ENCODE measurements at regions not wholly inside any gene's neighbourhood (a gene's known extent, or its start where the extent isn't known, plus 50 kb on each side); places are given as distances from the start of the nearest gene placed in this dataset.
"Not testable (repeated sequence)": the region's sequence is repeated elsewhere in the genome, so short reads cannot be mapped to it uniquely, and the experiment has no call there.

- DNase-seq (ENCODE audit: low read depth) = not testable (repeated sequence)
These were observed 1195.5 kb downstream of the TMEM121 start for GRCh38 chr14:106721926-106722325.

GRCh38 chr14:106722813-106723687 is 1196.7 kb downstream of the TMEM121 start:
- not testable (repeated sequence) for DNase-seq (ENCODE audit: low read depth)

DNA sequence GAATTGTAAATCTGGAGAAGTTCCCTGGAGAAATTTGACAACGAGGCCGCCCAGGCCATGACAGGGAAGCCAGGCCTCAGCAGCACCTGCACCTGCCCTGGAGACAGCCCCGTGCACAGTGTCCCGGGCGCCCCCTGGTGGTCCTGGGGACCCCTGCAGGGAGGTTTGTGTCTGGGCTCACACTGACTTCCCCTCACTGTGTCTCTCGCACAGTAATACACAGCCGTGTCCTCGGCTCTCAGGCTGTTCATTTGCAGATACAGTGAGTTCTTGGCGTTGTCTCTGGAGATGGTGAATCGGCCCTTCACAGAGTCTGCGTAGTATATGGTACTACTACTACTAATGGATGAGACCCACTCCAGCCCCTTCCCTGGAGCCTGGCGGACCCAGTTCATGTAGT is 1201.6 kb downstream of the TMEM121 start:
- not testable (repeated sequence) for DNase-seq (ENCODE audit: low read depth)

- DNase-seq (ENCODE audit: low read depth) = no peak
These were observed 1202.2 kb downstream of the TMEM121 start for GRCh38 chr14:106728611-106729010.

DNA sequence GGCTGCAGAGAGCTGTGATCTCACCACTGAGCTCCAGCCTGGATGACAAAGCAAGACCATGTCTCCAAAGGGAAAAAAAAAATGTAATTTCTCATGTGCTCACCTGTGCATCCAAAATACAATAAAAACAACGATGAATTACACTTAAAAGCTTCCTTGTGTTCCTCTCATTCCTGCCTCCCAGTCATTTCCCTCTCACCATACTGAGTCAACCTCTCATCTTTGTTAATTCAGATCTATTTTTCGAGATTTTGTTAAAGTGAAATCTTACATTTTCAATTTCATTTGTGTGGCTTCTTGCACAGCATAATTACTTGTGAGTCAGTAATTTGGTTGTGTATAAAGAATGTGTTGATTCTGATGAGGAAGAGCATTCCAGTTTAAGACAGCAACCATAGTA is 1203.2 kb downstream of the TMEM121 start:
- DNase-seq (ENCODE audit: low read depth) = no peak

GRCh38 chr14:106733771-106734170 is 1207.4 kb downstream of the TMEM121 start:
- DNase-seq (ENCODE audit: low read depth) = no peak

GRCh38 chr14:106737021-106737420 is 1210.6 kb downstream of the TMEM121 start:
- DNase-seq (ENCODE audit: low read depth) = no peak

DNA sequence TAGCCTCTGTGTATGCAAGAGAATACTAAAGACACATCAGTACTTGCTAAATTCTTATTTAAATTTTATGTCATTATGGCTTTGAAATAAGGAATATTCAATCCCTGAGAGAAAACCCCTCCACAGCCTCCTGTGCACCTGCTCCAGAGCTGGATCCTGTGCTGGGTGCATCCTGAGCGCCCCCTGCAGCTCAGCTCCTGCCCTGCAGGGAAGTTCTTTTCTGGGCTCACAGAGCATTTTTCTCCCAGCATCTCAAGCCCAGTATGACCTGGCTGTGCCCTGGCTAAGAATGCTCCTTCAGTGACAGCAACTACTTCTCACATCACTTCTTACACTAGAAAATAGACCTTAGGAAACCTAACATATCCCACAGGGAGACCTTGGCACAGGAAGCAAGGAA is 1211.7 kb downstream of the TMEM121 start:
- DNase-seq (ENCODE audit: low read depth) = no peak

- not testable (repeated sequence) for DNase-seq (ENCODE audit: low read depth)
These were observed 1212.3 kb downstream of the TMEM121 start for GRCh38 chr14:106738598-106739258.

DNA sequence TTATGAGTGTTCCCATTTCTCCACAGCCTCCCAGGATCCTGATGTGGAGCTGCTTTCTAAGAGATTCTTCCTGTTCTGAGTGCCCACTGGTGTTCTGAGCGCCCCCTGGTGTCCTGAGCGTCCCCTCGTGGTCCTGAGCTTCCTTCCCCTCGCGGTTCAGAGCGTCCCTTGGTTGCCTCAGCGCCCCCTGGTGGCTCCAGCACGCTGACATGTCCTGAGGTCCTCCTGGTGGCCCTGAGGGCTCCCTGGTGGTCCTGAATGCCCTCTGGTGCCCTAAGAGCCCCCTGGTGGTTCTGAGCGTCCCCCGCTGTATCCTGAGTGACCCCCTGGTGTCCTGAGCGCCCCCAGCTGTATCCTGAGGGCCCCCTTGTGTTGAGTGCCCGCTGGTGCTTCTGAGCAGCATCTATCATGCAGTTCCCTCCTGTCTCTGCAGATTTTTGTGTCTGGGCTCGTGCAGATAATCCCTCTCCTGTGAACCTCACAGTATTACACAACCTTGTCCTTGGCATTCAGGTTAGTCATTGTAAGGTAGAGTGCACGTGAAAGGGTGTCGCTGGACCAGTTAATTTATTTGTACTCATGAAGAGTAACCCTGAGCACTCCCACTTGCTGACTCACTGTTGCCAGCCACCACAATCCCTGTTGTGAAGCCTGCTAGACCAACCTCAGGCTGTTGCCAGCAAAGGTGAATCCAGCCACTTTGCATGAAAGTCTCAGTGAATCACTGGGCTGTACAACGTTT is 1214.9 kb downstream of the TMEM121 start:
- not testable (repeated sequence) for DNase-seq (ENCODE audit: low read depth)

- DNase-seq (ENCODE audit: low read depth) = not testable (repeated sequence)
These were observed 1218.8 kb downstream of the TMEM121 start for GRCh38 chr14:106745016-106745767.

DNA sequence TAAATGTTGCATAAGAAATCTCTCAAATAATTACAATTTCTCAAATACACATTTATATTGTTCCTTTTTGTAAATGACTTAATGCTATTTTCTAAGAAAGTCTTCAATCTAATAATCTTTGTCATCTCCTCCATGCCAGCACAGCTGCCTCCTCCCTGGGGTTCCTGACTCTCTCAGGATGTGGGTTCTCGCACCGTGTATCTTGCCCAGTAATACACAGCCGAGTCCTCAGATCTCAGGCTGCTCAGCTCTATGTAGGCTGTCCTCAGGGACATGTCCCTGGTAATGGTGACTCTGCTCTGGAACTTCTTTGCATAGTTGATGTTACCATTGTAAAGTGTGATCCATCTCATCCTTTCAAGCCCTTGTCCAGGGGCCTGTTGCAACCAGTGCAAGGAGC is 1223.7 kb downstream of the TMEM121 start:
- DNase-seq (ENCODE audit: low read depth) = not testable (repeated sequence)

DNA sequence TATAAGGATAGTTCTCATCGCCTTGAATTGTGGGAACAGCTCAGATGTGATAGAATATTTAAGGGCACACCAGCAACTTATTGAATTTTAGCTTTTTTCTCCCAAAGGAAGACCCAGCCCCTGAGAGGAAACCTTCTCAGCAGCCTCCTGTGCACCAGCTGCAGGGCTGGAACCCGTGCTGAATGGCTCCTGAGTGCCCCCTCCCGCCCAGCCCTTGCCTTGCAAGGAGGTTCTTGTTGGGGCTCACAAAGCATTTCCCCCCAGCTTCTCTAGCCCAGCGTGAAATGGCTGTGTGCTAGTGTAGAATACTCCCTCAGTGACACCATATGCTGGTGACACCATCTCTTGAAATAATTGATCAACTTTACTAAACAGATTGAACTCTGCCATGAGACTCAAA is 1227.4 kb downstream of the TMEM121 start:
- DNase-seq (ENCODE audit: low read depth) = not testable (repeated sequence)

- not testable (repeated sequence) for DNase-seq (ENCODE audit: low read depth)
These were observed 1231.1 kb downstream of the TMEM121 start for GRCh38 chr14:106757444-106757843.

- DNase-seq (ENCODE audit: low read depth) = not testable (repeated sequence)
These were observed 1235.8 kb downstream of the TMEM121 start for GRCh38 chr14:106761886-106762816.

DNA sequence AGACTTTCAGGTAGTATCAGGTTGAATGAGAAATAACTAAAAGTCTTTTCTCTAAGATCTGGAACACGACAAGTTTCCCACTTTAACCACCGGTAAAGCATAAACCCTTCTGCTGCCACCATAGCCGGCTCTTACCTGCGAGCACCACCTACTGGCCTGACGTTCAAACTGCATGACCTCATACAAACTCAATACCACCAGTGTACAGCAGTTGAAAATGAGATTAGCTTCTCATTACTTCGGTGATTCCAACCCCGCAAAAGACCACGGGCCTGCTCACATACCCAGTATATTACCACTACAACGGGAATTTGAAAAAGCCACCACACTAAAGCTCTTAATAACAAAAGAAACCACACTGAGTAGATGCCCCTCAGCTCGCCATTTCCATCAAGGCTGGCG is 1238.6 kb downstream of the TMEM121 start:
- not testable (repeated sequence) for DNase-seq (ENCODE audit: low read depth)

DNA sequence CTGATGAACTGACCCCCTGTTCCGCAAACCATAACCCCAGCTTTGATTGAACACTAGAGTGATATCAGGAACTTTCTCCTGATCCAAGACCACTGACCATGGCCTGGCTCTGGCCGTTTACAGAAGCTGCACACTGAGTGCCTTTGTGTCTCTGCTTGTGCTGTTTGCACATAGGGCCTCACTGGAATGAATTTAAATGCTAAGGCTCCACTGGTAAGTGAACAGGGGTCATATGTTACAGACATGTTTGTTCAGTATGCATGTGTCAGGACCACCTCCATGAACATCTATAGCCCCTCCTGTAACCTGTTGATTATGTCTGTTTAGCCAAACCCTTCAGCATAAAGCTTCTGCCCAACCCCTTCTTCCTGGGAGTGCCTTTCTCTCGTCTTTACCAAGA is 1239.8 kb downstream of the TMEM121 start:
- no peak for DNase-seq (ENCODE audit: low read depth)

- DNase-seq (ENCODE audit: low read depth) = peak; percentile 48
These were observed 1240.3 kb downstream of the TMEM121 start for GRCh38 chr14:106766551-106767277.

DNA sequence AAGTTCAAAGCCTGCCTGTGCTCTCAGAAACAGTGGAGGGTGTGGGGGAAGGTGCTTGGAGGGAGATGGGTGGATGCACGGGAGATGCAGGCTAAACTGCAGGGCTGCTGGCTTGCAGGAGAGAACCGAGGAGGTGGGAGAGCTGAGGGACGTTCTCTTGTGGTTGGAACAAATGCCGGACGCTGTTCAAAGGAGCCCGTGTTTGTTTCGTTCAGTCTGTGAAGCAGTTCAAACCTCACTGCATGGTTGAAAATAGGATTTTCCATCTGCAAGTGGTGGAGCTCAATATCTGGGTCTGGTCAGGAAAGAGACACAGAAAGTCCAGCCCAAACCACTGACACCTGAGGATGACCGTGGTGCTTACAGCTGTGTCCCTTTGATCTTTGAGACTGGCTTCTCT is 1241.8 kb downstream of the TMEM121 start:
- DNase-seq (ENCODE audit: low read depth) = not testable (repeated sequence)
